ENCODE measurements at regions not wholly inside any gene's neighbourhood (a gene's known extent, or its start where the extent isn't known, plus 50 kb on each side); places are given as distances from the start of the nearest gene placed in this dataset.
"Not testable (repeated sequence)": the region's sequence is repeated elsewhere in the genome, so short reads cannot be mapped to it uniquely, and the experiment has no call there.

- H3K9me3 Mint-ChIP-seq = peaks cover 9% of the 10 kb centered on the region
- H3K27me3 Mint-ChIP-seq = no peaks in the 10 kb centered on the region
- intact Hi-C loops (cut with micrococcal nuclease) = no loop called here
- no peaks in the 10 kb centered on the region for H3K36me3 Mint-ChIP-seq (ENCODE audit: low read depth)
- no peaks in the 10 kb centered on the region for H3K4me1 Mint-ChIP-seq (ENCODE audit: low read depth)
- no peak overlapping the region for H3K4me3 Mint-ChIP-seq
- no peak overlapping the region for H3K27ac Mint-ChIP-seq
These were observed 288.7 kb downstream of the SOX2 start for GRCh38 chr3:182000447-182000846.

DNA sequence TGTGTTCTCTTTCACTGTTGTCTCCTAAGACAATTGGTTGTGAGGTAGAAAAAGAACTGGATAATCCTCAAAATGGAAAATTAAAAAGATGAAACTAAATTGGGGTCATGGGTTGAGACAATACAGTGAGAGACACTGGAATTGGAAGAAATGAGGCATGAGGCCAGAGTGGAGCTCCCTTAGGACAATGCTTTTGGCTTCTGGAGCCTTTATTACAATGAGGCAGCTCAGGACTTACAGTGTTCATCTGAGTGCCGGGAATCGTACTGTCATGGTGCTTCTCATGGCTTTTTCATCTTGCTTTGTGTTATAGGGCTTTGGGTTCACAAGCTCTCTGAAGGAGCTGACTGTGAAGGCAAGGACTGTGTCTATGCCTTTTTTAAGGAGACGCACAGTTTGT is 293.5 kb downstream of the SOX2 start:
- Mint-ChIP-seq H3K9me3 (peaks cover 11% of the 10 kb centered on the region), H3K27ac (no peak overlapping the region), H3K4me3 (no peak overlapping the region), H3K4me1 (ENCODE audit: low read depth) (no peaks in the 10 kb centered on the region), H3K36me3 (ENCODE audit: low read depth) (no peaks in the 10 kb centered on the region), H3K27me3 (no peaks in the 10 kb centered on the region)
- intact Hi-C loops (cut with micrococcal nuclease) = no loop called here

DNA sequence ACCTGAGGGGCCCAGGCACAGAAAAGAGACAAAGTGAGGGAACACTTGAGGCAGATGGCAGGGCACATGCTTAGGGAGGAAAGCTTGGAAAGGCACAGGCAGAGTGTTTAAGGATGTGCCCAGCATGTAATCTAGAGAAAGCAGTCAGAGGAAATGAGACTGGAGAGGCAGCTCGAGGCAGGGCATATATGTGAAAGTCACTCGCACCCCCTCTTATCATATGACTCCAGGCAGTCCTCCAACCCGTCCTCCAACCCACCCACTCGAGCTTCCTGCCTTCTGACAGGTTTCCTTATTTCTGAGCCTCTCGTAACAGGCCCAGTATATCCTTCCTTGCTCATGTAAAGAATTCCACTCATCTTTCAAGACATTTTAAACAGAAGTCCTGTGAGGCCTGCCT is 294.0 kb downstream of the SOX2 start:
- H3K4me3 Mint-ChIP-seq = no peak overlapping the region
- peaks cover 11% of the 10 kb centered on the region for H3K9me3 Mint-ChIP-seq
- H3K4me1 Mint-ChIP-seq (ENCODE audit: low read depth) = no peaks in the 10 kb centered on the region
- H3K27me3 Mint-ChIP-seq = no peaks in the 10 kb centered on the region
- no peaks in the 10 kb centered on the region for H3K36me3 Mint-ChIP-seq (ENCODE audit: low read depth)
- no peak overlapping the region for H3K27ac Mint-ChIP-seq
- intact Hi-C loops (cut with micrococcal nuclease) = no loop called here

GRCh38 chr3:182006431-182006830 is 294.7 kb downstream of the SOX2 start:
- Mint-ChIP-seq H3K9me3 (peaks cover 11% of the 10 kb centered on the region), H3K27me3 (no peaks in the 10 kb centered on the region), H3K27ac (no peak overlapping the region), H3K4me3 (no peak overlapping the region), H3K36me3 (ENCODE audit: low read depth) (no peaks in the 10 kb centered on the region), H3K4me1 (ENCODE audit: low read depth) (no peaks in the 10 kb centered on the region)
- intact Hi-C loops (cut with micrococcal nuclease) = no loop called here

DNA sequence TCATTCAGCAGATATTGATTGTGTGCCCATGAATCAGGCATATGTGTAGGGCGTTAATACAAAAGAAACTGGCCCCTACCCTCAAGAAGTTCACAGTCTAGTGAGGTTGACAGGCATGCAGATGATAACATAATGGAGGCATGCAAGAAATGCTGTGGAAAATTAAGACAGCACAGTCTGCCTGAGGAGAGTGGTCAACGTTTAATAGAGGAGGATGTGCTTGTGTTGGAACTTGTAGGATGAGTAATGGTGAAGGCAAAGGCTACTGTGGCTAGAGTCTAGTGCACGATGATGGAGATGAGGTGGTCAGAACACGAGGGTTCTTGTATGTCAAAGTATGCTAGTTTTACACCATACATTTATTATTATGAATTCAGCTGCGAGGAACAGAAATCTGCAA is 295.7 kb downstream of the SOX2 start:
- H3K9me3 Mint-ChIP-seq = peaks cover 11% of the 10 kb centered on the region
- no peaks in the 10 kb centered on the region for H3K27me3 Mint-ChIP-seq
- no peak overlapping the region for H3K27ac Mint-ChIP-seq
- H3K4me1 Mint-ChIP-seq (ENCODE audit: low read depth) = no peaks in the 10 kb centered on the region
- intact Hi-C loops (cut with micrococcal nuclease) = no loop called here
- no peak overlapping the region for H3K4me3 Mint-ChIP-seq
- H3K36me3 Mint-ChIP-seq (ENCODE audit: low read depth) = no peaks in the 10 kb centered on the region

DNA sequence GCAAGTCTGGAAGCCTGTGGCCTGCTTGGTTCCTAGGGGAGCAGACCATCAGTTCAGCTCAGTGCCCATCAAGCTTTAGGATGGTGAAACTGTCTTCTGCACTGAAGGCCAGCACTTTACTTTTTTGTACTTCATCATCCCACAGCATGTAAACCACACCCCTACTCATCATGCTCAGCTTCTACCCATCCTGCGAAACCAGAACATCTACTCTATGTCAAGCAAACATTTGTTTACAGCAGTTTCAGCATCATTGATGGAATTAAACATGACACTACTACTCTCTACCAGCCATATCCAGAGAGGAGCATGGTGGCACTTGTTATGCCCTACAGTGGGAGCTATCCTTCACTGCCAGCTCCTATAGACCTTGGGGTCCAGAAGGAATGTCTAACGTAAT is 306.6 kb downstream of the SOX2 start:
- H3K4me1 Mint-ChIP-seq (ENCODE audit: low read depth) = no peaks in the 10 kb centered on the region

GRCh38 chr3:182019926-182020325 is 308.2 kb downstream of the SOX2 start:
- H3K27ac Mint-ChIP-seq = no peak overlapping the region
- no peaks in the 10 kb centered on the region for H3K27me3 Mint-ChIP-seq
- intact Hi-C loops (cut with micrococcal nuclease) = no loop called here
- no peaks in the 10 kb centered on the region for H3K4me1 Mint-ChIP-seq (ENCODE audit: low read depth)
- peaks cover 8% of the 10 kb centered on the region for H3K9me3 Mint-ChIP-seq
- H3K4me3 Mint-ChIP-seq = no peak overlapping the region
- no peaks in the 10 kb centered on the region for H3K36me3 Mint-ChIP-seq (ENCODE audit: low read depth)

More for the DNA sequence above, 306.6 kb downstream of the SOX2 start:
- Mint-ChIP-seq H3K4me3 (no peak overlapping the region), H3K27ac (no peak overlapping the region), H3K36me3 (ENCODE audit: low read depth) (no peaks in the 10 kb centered on the region), H3K9me3 (peaks cover 8% of the 10 kb centered on the region), H3K27me3 (no peaks in the 10 kb centered on the region)
- intact Hi-C loops (cut with micrococcal nuclease) = no loop called here

GRCh38 chr3:182023843-182024242 is 312.1 kb downstream of the SOX2 start:
- Mint-ChIP-seq H3K4me1 (ENCODE audit: low read depth) (no peaks in the 10 kb centered on the region), H3K4me3 (no peak overlapping the region), H3K9me3 (peaks cover 8% of the 10 kb centered on the region), H3K27ac (no peak overlapping the region), H3K27me3 (no peaks in the 10 kb centered on the region), H3K36me3 (ENCODE audit: low read depth) (no peaks in the 10 kb centered on the region)
- intact Hi-C loops (cut with micrococcal nuclease) = no loop called here

DNA sequence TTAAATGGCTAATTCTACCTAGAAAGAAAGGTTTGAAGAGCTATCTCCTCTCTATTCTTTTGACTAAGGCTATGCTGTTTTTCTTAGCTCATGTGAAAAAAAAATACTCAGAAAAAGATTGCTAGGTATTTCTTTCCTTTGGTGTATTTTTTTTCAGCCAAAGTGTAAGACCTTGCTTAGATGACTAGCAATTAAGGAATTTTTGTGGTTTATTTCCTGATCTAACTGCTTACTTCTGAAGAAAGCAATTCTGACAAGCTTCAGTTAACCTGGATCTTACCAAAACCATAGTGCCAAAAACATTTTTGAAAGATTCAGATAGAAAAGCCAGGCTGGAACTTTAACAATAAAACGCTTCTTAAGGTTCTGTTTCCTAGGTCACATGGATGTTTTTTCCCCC is 315.6 kb downstream of the SOX2 start:
- intact Hi-C loops (cut with micrococcal nuclease) = no loop called here
- Mint-ChIP-seq H3K27ac (no peak overlapping the region), H3K4me3 (no peak overlapping the region), H3K27me3 (no peaks in the 10 kb centered on the region), H3K4me1 (ENCODE audit: low read depth) (no peaks in the 10 kb centered on the region), H3K36me3 (ENCODE audit: low read depth) (no peaks in the 10 kb centered on the region), H3K9me3 (peaks cover under 1% of the 10 kb centered on the region)

DNA sequence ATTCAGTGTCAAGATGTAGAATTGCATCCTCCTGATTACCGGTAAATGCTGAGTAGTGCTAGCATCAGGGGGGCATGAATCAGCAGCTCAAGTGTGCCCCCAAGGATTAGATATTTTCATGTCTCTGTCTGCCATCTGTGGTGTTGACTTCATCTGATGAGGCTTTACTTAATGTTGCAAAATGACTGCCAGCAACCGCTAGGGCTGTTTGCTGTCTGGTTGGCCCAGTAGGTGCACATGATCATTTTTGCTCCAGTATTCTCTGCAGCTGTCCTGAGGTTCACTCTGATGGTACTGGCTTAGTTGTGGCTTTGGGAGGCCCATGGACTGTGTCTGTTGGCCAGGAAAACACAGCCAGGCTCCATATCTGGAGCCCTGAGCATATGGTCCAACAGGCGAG is 316.4 kb downstream of the SOX2 start:
- Mint-ChIP-seq H3K36me3 (ENCODE audit: low read depth) (no peaks in the 10 kb centered on the region), H3K27me3 (no peaks in the 10 kb centered on the region), H3K27ac (no peak overlapping the region), H3K4me1 (ENCODE audit: low read depth) (no peaks in the 10 kb centered on the region), H3K9me3 (peaks cover 3% of the 10 kb centered on the region), H3K4me3 (no peak overlapping the region)
- intact Hi-C loops (cut with micrococcal nuclease) = no loop called here

DNA sequence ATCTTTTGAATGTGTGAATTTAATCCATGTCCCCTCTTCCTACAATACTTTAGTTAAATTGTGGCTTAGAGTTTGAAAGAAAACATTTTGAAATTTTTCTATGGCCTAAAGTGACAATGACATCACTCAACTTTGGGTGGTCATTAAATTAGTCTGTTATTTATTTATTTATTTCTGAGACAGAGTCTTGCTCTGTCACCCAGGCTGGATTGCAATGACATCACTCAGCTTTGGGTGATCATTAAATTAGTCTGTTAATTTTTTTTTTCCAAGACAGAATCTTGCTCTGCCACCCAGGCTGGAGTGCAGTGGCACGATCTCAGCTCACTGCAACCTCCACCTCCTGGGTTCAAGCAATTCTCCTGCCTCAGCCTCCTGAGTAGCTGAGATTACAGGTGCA is 322.5 kb downstream of the SOX2 start:
- H3K4me3 Mint-ChIP-seq; intact Hi-C loops (cut with micrococcal nuclease); H3K27me3 Mint-ChIP-seq; H3K36me3 Mint-ChIP-seq (ENCODE audit: low read depth); H3K4me1 Mint-ChIP-seq (ENCODE audit: low read depth); H3K27ac Mint-ChIP-seq: not testable (repeated sequence)
- H3K9me3 Mint-ChIP-seq = peaks cover 24% of the 10 kb centered on the region

DNA sequence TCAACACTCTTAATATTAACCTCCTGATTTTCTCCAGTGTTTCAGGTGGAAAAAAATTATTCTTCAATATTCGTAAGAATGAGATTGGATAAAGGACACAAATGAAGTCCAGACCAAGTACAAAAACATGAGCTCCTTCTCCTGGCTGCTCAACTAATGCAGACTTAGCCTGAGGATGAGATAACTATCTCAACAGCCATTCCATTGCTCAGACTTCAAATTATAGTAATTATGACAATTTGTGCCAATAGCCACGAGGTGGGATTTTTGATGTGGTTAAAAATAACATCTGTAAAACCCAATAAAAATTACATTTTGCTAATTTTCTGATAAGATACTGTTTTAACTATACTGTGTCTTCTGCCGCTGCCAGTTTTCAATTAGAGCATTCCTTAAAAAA is 323.6 kb downstream of the SOX2 start:
- no peak overlapping the region for H3K27ac Mint-ChIP-seq
- no peaks in the 10 kb centered on the region for H3K4me1 Mint-ChIP-seq (ENCODE audit: low read depth)
- no peaks in the 10 kb centered on the region for H3K27me3 Mint-ChIP-seq
- H3K4me3 Mint-ChIP-seq = no peak overlapping the region
- no peaks in the 10 kb centered on the region for H3K36me3 Mint-ChIP-seq (ENCODE audit: low read depth)
- peaks cover 24% of the 10 kb centered on the region for H3K9me3 Mint-ChIP-seq
- intact Hi-C loops (cut with micrococcal nuclease) = no loop called here

DNA sequence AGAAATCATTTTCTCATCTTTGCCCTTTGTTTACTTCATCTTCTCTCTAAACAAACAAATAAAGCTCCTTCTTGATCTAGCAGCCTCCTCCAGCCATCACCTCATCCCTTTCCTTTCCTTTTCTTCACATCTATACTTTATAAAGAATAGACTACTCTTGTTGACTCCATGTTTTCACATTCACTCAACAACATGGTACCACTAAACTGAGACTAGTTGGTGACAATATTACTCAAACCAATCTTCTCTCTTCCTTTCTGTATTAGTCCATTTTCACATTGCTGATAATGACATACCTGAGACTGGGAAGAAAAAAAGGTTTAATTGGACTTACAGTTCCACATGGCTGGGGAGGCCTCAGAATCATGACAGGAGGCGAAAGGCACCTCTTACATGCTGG is 324.7 kb downstream of the SOX2 start:
- H3K36me3 Mint-ChIP-seq (ENCODE audit: low read depth) = no peaks in the 10 kb centered on the region
- no peak overlapping the region for H3K27ac Mint-ChIP-seq
- peaks cover 24% of the 10 kb centered on the region for H3K9me3 Mint-ChIP-seq

DNA sequence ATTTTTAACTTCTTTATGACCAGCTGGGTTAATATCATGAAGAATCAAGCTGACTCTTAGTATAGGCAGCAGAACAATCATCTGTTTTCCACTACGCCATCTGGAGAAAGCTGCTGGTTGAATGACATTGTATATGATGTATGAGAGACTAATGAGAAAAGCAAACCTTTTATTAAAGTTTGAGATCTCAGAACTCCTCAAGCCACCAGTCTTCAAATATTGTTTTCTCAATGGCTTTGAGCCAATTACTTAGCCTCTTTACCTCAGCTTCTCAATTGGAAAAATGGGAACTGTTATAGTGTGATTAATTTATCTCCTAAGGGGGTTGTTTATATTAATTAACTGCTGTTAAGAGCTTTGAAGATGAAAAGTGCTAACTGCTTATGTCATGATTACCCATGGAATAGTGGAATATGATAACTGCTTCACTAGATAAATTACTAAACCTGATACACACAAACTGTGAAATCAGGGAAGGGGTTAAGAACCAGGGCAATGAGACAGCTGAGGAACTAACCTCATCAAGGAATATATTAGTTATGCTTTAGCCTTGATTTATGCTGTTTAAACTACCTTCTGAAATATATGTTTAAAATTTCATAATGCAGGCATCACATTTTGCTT is 330.1 kb downstream of the SOX2 start:
- intact Hi-C loops (cut with micrococcal nuclease) = no loop called here
- Mint-ChIP-seq H3K9me3 (peaks cover 8% of the 10 kb centered on the region), H3K27me3 (no peaks in the 10 kb centered on the region), H3K27ac (no peak overlapping the region), H3K4me1 (ENCODE audit: low read depth) (no peaks in the 10 kb centered on the region), H3K4me3 (no peak overlapping the region), H3K36me3 (ENCODE audit: low read depth) (no peaks in the 10 kb centered on the region)

More for the DNA sequence above, 324.7 kb downstream of the SOX2 start:
- Mint-ChIP-seq H3K4me3 (no peak overlapping the region), H3K27me3 (no peaks in the 10 kb centered on the region), H3K4me1 (ENCODE audit: low read depth) (no peaks in the 10 kb centered on the region)
- intact Hi-C loops (cut with micrococcal nuclease) = no loop called here

DNA sequence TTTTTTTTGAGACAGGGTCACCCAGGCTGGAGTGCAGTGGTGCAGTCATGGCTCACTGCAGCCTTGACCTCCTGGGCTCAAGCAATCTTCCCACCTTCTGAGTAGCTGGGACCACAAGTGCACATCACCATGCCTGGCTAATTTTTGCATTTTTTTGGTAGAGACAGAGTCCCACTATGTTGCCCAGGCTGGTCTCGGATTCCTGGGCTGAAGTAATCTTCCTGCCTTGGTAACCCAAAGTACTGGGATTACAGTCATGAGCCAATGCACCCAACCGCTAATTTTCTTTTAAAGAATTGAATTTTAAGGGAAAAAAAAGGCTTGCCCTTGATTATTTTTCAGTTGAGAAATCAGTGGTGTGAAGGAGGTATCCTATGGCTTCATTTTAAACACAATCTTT is 334.0 kb downstream of the SOX2 start:
- Mint-ChIP-seq H3K4me1 (ENCODE audit: low read depth) (no peaks in the 10 kb centered on the region), H3K4me3 (no peak overlapping the region), H3K27me3 (no peaks in the 10 kb centered on the region), H3K9me3 (peaks cover 31% of the 10 kb centered on the region), H3K36me3 (ENCODE audit: low read depth) (no peaks in the 10 kb centered on the region), H3K27ac (no peak overlapping the region)
- intact Hi-C loops (cut with micrococcal nuclease) = no loop called here
